ENCODE measurements at regions not wholly inside any gene's neighbourhood (a gene's known extent, or its start where the extent isn't known, plus 50 kb on each side); places are given as distances from the start of the nearest gene placed in this dataset.

DNA sequence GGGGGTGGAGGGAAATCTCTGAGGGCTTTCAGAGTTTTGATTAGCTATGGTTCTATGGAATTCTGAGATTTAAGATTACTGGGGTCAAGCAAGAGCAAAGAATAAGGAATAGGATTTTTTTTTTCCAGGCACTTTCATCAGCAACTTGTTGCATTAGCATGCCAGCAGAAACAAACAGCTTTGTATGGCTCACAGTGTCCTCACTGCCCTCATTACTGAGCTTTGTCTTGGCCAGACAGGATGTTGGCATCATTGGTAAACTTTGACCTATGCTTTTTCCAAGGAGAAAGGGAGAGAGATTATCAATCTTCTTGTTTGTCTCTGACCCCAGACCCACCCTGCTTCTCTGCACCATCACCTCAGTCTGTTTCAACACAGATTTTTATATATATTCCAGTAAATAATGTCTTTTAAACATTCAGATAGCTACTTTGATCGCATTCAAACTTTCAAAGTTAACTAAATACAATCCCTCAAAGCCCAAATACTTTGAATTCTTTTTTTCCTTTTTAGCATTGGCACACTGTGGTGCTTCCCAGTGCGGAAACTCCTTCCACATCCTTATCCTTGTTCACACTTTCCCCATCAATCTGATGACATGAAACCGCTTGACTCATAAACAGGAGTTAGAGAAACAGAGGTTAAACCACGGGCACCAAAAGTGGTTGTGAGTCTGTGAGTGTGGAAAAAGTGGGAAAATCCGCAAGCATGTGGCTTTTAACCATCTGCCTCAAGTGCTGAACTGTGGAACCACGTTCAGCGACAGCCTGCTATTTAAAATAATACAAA, 282.2 kb upstream of the FAR2 start:
- no peak overlapping the region for H3K4me3 ChIP-seq (ENCODE audit: low read length)
- DNase-seq (ENCODE audit: low read depth, low spot score) = no peak

DNA sequence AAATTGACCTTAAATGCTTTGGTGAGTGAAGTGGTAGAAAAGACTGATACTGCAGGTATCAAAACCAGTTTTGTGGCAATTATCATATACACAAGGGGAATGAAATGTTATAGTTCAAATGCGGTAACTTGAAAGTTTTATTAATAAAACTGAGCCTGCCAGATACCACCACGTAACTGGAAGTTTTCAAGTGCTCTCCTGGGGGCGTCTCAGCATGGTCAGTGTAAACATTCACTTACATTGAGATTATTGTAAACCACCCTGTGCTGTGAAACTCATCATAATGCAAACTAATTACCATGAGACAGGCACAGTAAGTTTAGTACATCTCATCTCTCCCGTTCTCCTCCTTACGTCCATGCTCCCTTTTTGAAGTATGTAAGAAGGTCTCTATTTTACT, 280.7 kb upstream of the FAR2 start:
- DNase-seq (ENCODE audit: low read depth, low spot score) = no peak
- H3K4me3 ChIP-seq (ENCODE audit: low read length) = no peak overlapping the region

GRCh38 chr12:28869197-28869596, 279.9 kb upstream of the FAR2 start:
- DNase-seq (ENCODE audit: low read depth, low spot score) = no peak

GRCh38 chr12:28870839-28871440, 278.1 kb upstream of the FAR2 start:
- no peak for DNase-seq (ENCODE audit: low read depth, low spot score)
- no peak overlapping the region for H3K4me3 ChIP-seq (ENCODE audit: low read length)

More at GRCh38 chr12:28869197-28869596, 279.9 kb upstream of the FAR2 start:
- H3K4me3 ChIP-seq (ENCODE audit: low read length) = no peak overlapping the region

- no peak overlapping the region for H3K4me3 ChIP-seq (ENCODE audit: low read length)
- peak; percentile 31 for DNase-seq (ENCODE audit: low read depth, low spot score)
Observed at GRCh38 chr12:28872654-28873268, 276.3 kb upstream of the FAR2 start.

DNA sequence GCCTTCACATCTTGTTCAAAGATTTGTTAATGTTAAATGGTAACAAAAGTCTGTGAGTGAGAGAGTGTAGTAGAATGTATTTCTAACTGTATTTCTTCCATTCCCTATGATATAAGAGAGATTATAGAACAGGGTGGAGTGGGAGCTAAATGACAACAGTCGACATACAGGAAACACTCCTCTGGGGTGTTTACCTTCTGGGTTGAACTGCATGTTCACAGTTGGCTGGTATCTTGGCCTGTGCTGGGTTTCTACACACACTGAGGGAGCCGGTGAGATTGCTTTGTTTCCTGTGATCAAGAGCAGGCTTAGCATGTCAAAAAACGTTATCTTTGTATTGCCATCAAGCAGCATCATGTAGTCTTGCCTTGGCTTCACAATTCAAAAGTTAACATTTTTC, 274.3 kb upstream of the FAR2 start:
- DNase-seq (ENCODE audit: low read depth, low spot score) = no peak
- no peak overlapping the region for H3K4me3 ChIP-seq (ENCODE audit: low read length)

DNA sequence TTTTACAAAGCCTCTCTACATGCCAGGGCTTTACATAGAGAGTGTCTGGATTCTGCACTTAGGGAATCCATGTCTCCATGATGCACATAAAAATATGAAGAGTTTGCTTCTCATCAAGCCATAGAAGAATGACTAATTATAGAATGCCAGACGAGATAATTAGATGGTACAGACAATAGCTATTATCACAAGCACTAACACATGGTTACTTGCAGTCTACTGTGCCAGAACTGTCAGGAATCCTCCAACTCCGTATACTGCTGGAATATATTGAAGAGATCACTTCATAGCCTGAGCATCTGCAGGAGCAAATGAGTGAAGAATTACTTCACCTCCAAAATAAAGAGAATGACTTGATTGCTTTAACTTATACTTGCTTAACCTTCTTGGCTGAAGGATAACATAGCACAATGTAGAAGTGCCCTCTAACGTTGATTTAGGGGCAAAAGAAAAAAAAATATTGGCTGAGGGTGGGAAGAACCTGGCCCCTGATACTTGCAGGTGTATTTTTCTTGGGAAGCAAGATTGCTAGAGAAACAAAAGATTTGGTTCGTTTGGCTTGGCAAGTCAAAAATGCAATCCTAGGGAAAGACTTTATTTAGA, 272.8 kb upstream of the FAR2 start:
- no peak for DNase-seq (ENCODE audit: low read depth, low spot score)
- no peak overlapping the region for H3K4me3 ChIP-seq (ENCODE audit: low read length)

GRCh38 chr12:28877854-28878253, 271.2 kb upstream of the FAR2 start:
- H3K4me3 ChIP-seq (ENCODE audit: low read length) = no peak overlapping the region
- no peak for DNase-seq (ENCODE audit: low read depth, low spot score)

GRCh38 chr12:28878629-28879028, 270.4 kb upstream of the FAR2 start:
- no peak for DNase-seq (ENCODE audit: low read depth, low spot score)
- H3K4me3 ChIP-seq (ENCODE audit: low read length) = no peak overlapping the region

DNA sequence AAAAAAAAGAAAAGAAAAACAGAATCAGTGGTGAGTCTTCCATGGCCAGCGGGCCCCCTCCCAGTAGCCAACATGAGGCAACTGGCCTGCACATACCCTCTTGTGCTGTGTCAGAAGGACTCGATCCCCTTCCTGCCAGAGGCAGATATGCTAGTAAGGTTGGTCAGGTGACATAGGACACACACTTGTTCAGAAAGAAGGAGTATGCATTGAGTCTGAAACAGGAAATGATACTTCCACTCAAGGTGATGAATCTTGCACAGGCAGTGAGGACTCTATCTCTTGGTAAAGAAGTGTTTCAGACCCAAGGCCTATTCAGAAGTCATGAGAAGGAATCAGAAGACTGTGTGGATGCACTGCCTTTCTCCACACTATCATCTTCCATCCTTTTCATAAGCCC, 269.7 kb upstream of the FAR2 start:
- DNase-seq (ENCODE audit: low read depth, low spot score) = no peak
- no peak overlapping the region for H3K4me3 ChIP-seq (ENCODE audit: low read length)

DNA sequence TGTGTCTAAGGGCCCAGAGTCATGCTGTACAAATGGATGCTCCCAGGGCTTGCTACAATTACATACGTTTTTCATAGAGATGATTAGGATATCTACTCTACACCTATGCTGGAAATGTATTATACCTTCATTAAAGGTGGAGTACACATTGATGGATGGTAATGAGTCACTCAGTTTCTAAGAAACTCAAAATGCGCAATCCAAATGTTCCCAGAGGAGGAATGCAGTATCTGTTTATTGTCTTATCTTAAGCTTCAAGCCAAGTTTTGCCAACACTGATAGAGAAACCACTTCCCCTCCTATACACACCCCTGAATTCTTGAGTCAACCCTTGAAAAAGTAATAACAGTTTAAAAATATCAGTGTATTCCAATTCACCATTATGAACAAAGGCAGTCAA, 266.6 kb upstream of the FAR2 start:
- no peak overlapping the region for H3K4me3 ChIP-seq (ENCODE audit: low read length)
- no peak for DNase-seq (ENCODE audit: low read depth, low spot score)

DNA sequence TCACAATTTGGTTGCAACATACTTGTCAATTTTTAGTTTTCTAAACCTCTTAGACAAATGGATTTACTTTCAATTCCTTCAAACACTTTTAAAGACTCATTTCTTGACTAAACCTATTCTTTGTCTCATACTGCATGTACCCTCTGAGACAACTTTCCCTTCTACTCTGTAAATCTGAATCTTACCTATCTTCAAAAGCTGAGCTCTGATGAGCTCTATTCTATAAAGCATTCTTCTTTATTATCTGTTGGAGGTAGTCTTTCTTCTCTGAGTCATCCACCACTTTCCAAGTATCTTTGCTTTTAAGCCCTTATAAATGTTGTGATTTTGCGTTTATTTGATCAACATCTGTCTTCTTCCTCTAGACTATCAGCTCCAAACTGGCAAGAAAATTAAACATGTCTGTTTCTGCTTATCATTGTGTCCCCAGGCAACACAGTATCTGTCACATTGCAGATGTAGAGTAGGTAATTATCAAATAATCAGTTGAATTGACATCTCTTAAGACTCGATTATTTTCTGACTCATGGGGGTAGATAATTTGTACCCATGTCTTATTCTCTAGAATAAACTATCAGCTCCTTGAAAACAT, 265.6 kb upstream of the FAR2 start:
- no peak for DNase-seq (ENCODE audit: low read depth, low spot score)
- H3K4me3 ChIP-seq (ENCODE audit: low read length) = no peak overlapping the region

- DNase-seq (ENCODE audit: low read depth, low spot score) = no peak
- no peak overlapping the region for H3K4me3 ChIP-seq (ENCODE audit: low read length)
Observed at GRCh38 chr12:28884904-28885679, 264.0 kb upstream of the FAR2 start.

DNA sequence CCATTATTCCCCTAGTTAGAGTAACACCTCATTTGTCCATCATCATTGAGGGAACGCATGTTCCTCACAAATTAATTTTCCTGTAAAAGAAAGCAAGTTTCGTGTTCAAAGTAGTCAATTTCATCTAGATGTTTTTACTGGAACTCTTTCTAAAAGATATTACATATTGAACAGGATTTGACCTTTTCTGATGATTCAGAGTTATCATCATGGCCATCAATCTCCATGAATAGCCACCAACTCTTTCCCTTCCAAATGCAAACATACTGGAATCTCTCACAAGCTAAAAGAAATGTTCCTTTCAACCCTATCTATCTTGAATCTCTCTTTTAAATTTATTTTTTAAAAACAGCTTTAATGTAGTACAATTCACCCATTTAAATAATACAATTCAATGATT, 263.1 kb upstream of the FAR2 start:
- no peak overlapping the region for H3K4me3 ChIP-seq (ENCODE audit: low read length)
- DNase-seq (ENCODE audit: low read depth, low spot score) = no peak

GRCh38 chr12:28887461-28887990, 261.6 kb upstream of the FAR2 start:
- DNase-seq (ENCODE audit: low read depth, low spot score) = no peak
- H3K4me3 ChIP-seq (ENCODE audit: low read length) = no peak overlapping the region

DNA sequence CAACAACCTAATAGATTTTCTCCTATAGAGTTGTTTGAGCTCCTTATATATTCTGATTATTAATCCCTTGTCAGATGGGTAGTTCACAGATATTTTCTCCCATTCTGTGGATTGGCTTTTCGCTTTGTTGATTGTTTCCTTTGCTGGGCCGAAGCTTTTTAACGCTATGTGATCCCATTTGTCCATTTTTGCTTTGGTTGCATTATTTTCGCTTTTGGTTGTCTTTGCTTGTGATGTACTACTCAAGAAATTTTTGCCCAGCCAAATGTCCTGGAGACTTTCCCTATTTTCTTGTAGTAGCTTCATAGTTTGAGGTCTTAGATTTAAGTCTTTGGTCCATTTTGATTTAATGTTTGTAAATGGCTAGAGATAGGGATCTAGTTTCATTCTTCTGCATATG, 258.4 kb upstream of the FAR2 start:
- no peak overlapping the region for H3K4me3 ChIP-seq (ENCODE audit: low read length)
- DNase-seq (ENCODE audit: low read depth, low spot score) = no peak

DNA sequence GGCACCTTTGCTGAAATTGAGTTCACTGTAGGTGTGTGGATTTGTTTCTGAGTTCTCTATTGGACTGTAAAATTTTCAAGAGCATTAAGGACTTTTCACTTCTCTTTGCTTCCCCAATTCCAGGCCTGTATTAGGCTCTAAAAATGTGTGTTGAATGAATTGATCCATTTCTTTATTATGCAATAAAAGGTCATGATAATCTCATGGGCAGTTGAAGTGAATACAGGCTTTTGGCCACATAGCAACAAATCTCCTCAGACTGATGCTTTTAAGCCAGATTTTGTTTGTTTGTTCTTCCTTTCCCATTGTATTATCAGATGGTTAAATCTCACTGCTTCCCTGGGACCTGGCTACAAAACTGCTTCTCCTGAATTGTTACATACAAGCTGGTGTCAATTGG, 258.0 kb upstream of the FAR2 start:
- DNase-seq (ENCODE audit: low read depth, low spot score) = no peak
- H3K4me3 ChIP-seq (ENCODE audit: low read length) = no peak overlapping the region

DNA sequence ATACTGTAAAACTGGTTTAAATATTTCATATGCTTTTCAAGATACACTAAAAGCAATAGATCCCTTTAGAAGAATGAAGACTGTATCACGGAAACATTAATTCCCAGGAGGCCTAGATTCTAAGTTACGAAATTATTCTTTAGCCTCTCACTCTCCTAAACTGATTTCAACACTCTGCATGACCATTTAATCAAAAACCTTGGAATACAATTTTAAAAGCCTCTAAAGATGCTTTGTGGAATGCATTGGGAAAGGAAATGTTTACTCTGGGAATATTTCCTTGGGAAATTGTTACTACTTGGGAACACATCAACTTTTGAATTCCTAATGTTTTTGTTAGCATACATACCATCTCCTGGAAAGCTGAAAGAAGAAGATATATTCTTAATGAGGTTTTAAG, 255.7 kb upstream of the FAR2 start:
- no peak for DNase-seq (ENCODE audit: low read depth, low spot score)
- no peak overlapping the region for H3K4me3 ChIP-seq (ENCODE audit: low read length)

DNA sequence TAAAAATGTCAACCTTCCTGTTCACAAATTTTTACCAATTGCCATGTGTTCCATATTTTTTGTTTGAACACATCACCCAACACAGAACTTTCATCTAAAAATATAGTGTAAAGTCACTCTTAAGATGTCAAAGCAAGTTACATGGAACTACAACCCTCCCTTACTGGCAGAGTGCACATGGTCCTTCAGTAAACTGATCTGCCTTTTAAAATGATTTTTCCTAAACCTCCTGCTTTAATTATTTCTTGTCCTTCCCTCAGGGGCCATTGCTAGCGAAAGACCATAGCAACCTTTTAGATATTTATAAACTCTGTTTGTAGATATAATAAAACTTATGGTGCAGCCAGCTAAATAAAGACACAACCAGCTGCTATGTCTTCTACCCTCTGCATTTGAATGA, 255.2 kb upstream of the FAR2 start:
- no peak overlapping the region for H3K4me3 ChIP-seq (ENCODE audit: low read length)
- no peak for DNase-seq (ENCODE audit: low read depth, low spot score)
